ENCODE measurements at regions not wholly inside any gene's neighbourhood (a gene's known extent, or its start where the extent isn't known, plus 50 kb on each side); places are given as distances from the start of the nearest gene placed in this dataset.

DNA sequence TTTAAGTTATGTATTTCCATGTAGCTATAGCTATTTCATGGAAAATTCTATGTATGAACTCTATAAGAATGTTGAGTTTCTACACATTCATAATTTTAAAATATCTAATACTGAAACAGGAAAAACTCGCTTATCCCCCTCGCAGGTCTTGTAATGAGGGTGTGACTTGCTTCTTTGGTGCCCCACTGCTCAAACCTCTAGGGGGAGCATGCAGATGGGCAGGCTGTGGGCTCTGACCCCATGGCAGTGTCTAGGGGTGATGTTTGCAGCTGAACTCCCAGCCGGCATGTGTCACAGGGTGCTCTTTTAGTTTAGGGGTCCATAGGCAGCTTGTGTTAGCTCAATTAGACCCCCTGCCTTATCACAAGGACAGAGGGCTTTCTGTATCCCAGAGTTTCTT is 1825.7 kb upstream of the ADGRL3 start:
- TF ChIP-seq CTCF (conservative IDR thresholded peaks at IDR 0.05; ENCODE audit: low read length) (no peak), EZH2phosphoT487 (IDR thresholded peaks at IDR 0.05; ENCODE audit: borderline replicate concordance) (no peak)
